ENCODE measurements at regions not wholly inside any gene's neighbourhood (a gene's known extent, or its start where the extent isn't known, plus 50 kb on each side); places are given as distances from the start of the nearest gene placed in this dataset.

- no peaks in the 10 kb centered on the region for H3K9me2 ChIP-seq (replicated peaks; ENCODE audit: insufficient read depth, low read length)
- H3K4me2 ChIP-seq (ENCODE audit: low read depth, low read length) = no peak overlapping the region
- no peaks in the 10 kb centered on the region for H3K4me1 ChIP-seq (ENCODE audit: low read length)
- no peak overlapping the region for H3K4me3 ChIP-seq (ENCODE audit: low read length)
- no peak for DNase-seq
- H3K27ac ChIP-seq (ENCODE audit: low read length) = no peak overlapping the region
- no peaks in the 10 kb centered on the region for H3K9me3 ChIP-seq (replicated peaks; ENCODE audit: insufficient read depth, low read length)
- no peak overlapping the region for H3K9ac ChIP-seq (ENCODE audit: low read length)
- H3K36me3 ChIP-seq (replicated peaks; ENCODE audit: insufficient read depth, low read length) = no peaks in the 10 kb centered on the region
- no peak for TF ChIP-seq EZH2phosphoT487 (IDR thresholded peaks at IDR 0.05; ENCODE audit: low read length)
- no peaks in the 10 kb centered on the region for H3F3A ChIP-seq (ENCODE audit: insufficient read depth, low read length)
- H2AFZ ChIP-seq (ENCODE audit: low read length) = no peak overlapping the region
- H3K79me2 ChIP-seq (ENCODE audit: low read length) = no peaks in the 10 kb centered on the region
- H4K20me1 ChIP-seq (ENCODE audit: insufficient read depth, low read length) = no peaks in the 10 kb centered on the region
- no peaks in the 10 kb centered on the region for H3K27me3 ChIP-seq (replicated peaks; ENCODE audit: insufficient read depth, low read length)
These were observed 52.8 kb upstream of the NTRK3 start for GRCh38 chr15:88309363-88309762.

GRCh38 chr15:88307344-88307743 is 50.8 kb upstream of the NTRK3 start:
- Histone ChIP-seq H2AFZ (ENCODE audit: low read length) (no peak overlapping the region), H3F3A (ENCODE audit: insufficient read depth, low read length) (no peaks in the 10 kb centered on the region), H3K9me3 (replicated peaks; ENCODE audit: insufficient read depth, low read length) (no peaks in the 10 kb centered on the region), H3K36me3 (replicated peaks; ENCODE audit: insufficient read depth, low read length) (no peaks in the 10 kb centered on the region), H3K27me3 (replicated peaks; ENCODE audit: insufficient read depth, low read length) (no peaks in the 10 kb centered on the region), H3K4me2 (ENCODE audit: low read depth, low read length) (no peak overlapping the region), H3K9ac (ENCODE audit: low read length) (no peak overlapping the region), H3K4me3 (ENCODE audit: low read length) (no peak overlapping the region), H3K79me2 (ENCODE audit: low read length) (no peaks in the 10 kb centered on the region), H3K27ac (ENCODE audit: low read length) (no peak overlapping the region), H3K9me2 (replicated peaks; ENCODE audit: insufficient read depth, low read length) (no peaks in the 10 kb centered on the region), H4K20me1 (ENCODE audit: insufficient read depth, low read length) (no peaks in the 10 kb centered on the region), H3K4me1 (ENCODE audit: low read length) (no peaks in the 10 kb centered on the region)
- no peak for DNase-seq
- TF ChIP-seq CTCF (IDR thresholded peaks at IDR 0.05; ENCODE audit: low read length) (no peak), EZH2phosphoT487 (IDR thresholded peaks at IDR 0.05; ENCODE audit: low read length) (no peak)
